ENCODE measurements at regions not wholly inside any gene's neighbourhood (a gene's known extent, or its start where the extent isn't known, plus 50 kb on each side); places are given as distances from the start of the nearest gene placed in this dataset.

- no peak for TF ChIP-seq CTCF (IDR thresholded peaks at IDR 0.05; ENCODE audit: low read depth, low read length)
- DNase-seq (ENCODE audit: extremely low read depth, low read depth), result no peak
These were observed 346.4 kb upstream of the B3GAT1 start for GRCh38 chr11:134758342-134758931.

GRCh38 chr11:134757633-134758032 lies 345.6 kb upstream of the B3GAT1 start:
- no peak for TF ChIP-seq CTCF (IDR thresholded peaks at IDR 0.05; ENCODE audit: low read depth, low read length)
- no peak for DNase-seq (ENCODE audit: extremely low read depth, low read depth)

GRCh38 chr11:134756811-134757540 lies 344.9 kb upstream of the B3GAT1 start:
- TF ChIP-seq CTCF (IDR thresholded peaks at IDR 0.05; ENCODE audit: low read depth, low read length), result no peak
- no peak for DNase-seq (ENCODE audit: extremely low read depth, low read depth)

GRCh38 chr11:134755535-134755934 lies 343.5 kb upstream of the B3GAT1 start:
- no peak for DNase-seq (ENCODE audit: extremely low read depth, low read depth)
- TF ChIP-seq CTCF (IDR thresholded peaks at IDR 0.05; ENCODE audit: low read depth, low read length), result no peak

GRCh38 chr11:134754521-134755198 lies 342.6 kb upstream of the B3GAT1 start:
- no peak for DNase-seq (ENCODE audit: extremely low read depth, low read depth)
- TF ChIP-seq CTCF (IDR thresholded peaks at IDR 0.05; ENCODE audit: low read depth, low read length), result no peak

GRCh38 chr11:134753771-134754520 lies 341.9 kb upstream of the B3GAT1 start:
- DNase-seq (ENCODE audit: extremely low read depth, low read depth), result no peak
- TF ChIP-seq CTCF (IDR thresholded peaks at IDR 0.05; ENCODE audit: low read depth, low read length), result no peak
